AG04449 (cell line): ENCODE measurements at regions not wholly inside any gene's neighbourhood (a gene's known extent, or its start where the extent isn't known, plus 50 kb on each side); places are given as distances from the start of the nearest gene placed in this dataset.

Experiments used
- CTCF ChIA-PET: fragments of 350-600 bp; formaldehyde crosslinking; extraction: SDS; loops from one replicate; lab custom pipeline; 2021; ENCODE audit warnings: antibody characterized with exemption; lab: Yijun Ruan, JAX
- POLR2A ChIA-PET: fragments of 400-600, 350-600 bp; formaldehyde crosslinking; extraction: SDS; loops from one replicate; lab custom pipeline; 2020; ENCODE audit warnings: antibody characterized with exemption, inconsistent platforms; lab: Yijun Ruan, JAX
- DNase-seq: peaks from one replicate; pipeline ENCODE4 v3.0.0-alpha.2; 2010; ENCODE audit warnings: low read depth, low spot score
- H3K4me3 ChIP-seq: 2 replicates; pipeline ENCODE4 v1.5.1; 2011; ENCODE audit warnings: low read depth, mild to moderate bottlenecking, control low read depth, low read length
- CTCF ChIP-seq: IDR thresholded peaks from one replicate; pipeline ENCODE4 v1.5.1; 2011; ENCODE audit warnings: mild to moderate bottlenecking, moderate library complexity, low read length, control low read depth, inconsistent platforms; ENCODE audit not compliant: insufficient read depth; ENCODE audit errors: missing control alignments

GRCh38 chr4:111839141-111839540 lies 306.1 kb upstream of the FAM241A start:
- POLR2A ChIA-PET: no interaction called here
- TF ChIP-seq CTCF: no peak
- DNase-seq: no peak
- CTCF ChIA-PET: interaction anchor here (1.0 to 1.4 kb wide), 2 partner anchors 15 to 208 kb away, joined by 3 read pairs; no protein-coding TSS in a partner anchor
- H3K4me3 ChIP-seq: no peak overlapping the region

- ChIA-PET POLR2A (no interaction called here), CTCF (interaction anchor here (0.9 to 1.1 kb wide), 2 partner anchors 12 to 208 kb away, joined by 3 to 4 read pairs; no protein-coding TSS in a partner anchor)
- no peak for DNase-seq
- no peak for TF ChIP-seq CTCF
- H3K4me3 ChIP-seq: no peak overlapping the region
These were observed 302.9 kb upstream of the FAM241A start for GRCh38 chr4:111842336-111842735.

- CTCF ChIA-PET: interaction anchor here (1.0 to 2.2 kb wide), 7 partner anchors 9 to 206 kb away, joined by 3 to 11 read pairs (median 4); no protein-coding TSS in a partner anchor
- DNase-seq: no peak
These were observed 297.8 kb upstream of the FAM241A start for GRCh38 chr4:111847296-111848008.

GRCh38 chr4:111849746-111850284 lies 295.4 kb upstream of the FAM241A start:
- H3K4me3 ChIP-seq: no peak overlapping the region
- ChIA-PET POLR2A (no interaction called here), CTCF (interaction anchor here (0.7 to 2.0 kb wide), 4 partner anchors 12 to 209 kb away, joined by 3 to 10 read pairs (median 4); no protein-coding TSS in a partner anchor)
- DNase-seq: no peak
- no peak for TF ChIP-seq CTCF

More at GRCh38 chr4:111847296-111848008, 297.8 kb upstream of the FAM241A start:
- POLR2A ChIA-PET: no interaction called here
- H3K4me3 ChIP-seq: no peak overlapping the region
- TF ChIP-seq CTCF: peak; percentile 14

- CTCF ChIA-PET: interaction anchor here (0.6 to 4.2 kb wide), 36 partner anchors 9 to 1226 kb away, joined by 3 to 66 read pairs (median 5); no protein-coding TSS in a partner anchor
- no peak overlapping the region for H3K4me3 ChIP-seq
- no peak for DNase-seq
- TF ChIP-seq CTCF: peak; percentile 53
- POLR2A ChIA-PET: no interaction called here
These were observed 290.7 kb upstream of the FAM241A start for GRCh38 chr4:111854494-111855087.

GRCh38 chr4:111855308-111855707 lies 289.9 kb upstream of the FAM241A start:
- no peak overlapping the region for H3K4me3 ChIP-seq
- TF ChIP-seq CTCF: no peak
- POLR2A ChIA-PET: no interaction called here
- CTCF ChIA-PET: interaction anchor here (0.6 to 4.2 kb wide), 23 partner anchors 8 to 295 kb away, joined by 3 to 66 read pairs (median 5); no protein-coding TSS in a partner anchor
- DNase-seq: no peak
